ENCODE measurements at regions not wholly inside any gene's neighbourhood (a gene's known extent, or its start where the extent isn't known, plus 50 kb on each side); places are given as distances from the start of the nearest gene placed in this dataset.

DNA sequence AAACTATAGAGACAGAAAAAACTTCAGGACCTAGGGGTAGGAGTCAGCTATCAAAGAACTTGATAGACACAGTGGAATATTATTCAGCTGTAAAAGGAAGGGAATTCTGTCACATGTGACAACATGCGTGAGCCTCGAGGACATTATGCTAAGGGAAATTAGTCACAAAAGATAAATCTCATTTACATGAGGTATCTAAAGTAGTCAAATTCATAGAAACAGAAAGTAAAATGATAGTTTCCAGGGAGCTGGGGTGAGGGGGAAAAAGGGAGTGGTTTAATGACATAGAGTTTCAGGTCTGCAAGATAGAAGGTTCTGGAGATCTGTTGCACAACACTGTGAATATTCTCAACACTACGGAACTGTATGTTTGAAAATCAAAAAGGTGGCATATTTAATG is 50.0 kb upstream of the PRIMA1 start:
- H3K27me3 Mint-ChIP-seq (ENCODE audit: low read depth): peaks cover 10% of the 10 kb centered on the region

More for the DNA sequence above, 50.0 kb upstream of the PRIMA1 start:
- H3K4me1 Mint-ChIP-seq: peaks cover 4% of the 10 kb centered on the region
- DNase-seq (ENCODE audit: low spot score in 2 of 2, unreplicated experiment in 2 of 2): no peak
- H3K9me3 Mint-ChIP-seq: peaks cover 6% of the 10 kb centered on the region
- H3K4me3 Mint-ChIP-seq: no peak overlapping the region
- H3K36me3 Mint-ChIP-seq: no peaks in the 10 kb centered on the region
- H3K27ac Mint-ChIP-seq: no peak overlapping the region
- TF ChIP-seq, protein P1, sequence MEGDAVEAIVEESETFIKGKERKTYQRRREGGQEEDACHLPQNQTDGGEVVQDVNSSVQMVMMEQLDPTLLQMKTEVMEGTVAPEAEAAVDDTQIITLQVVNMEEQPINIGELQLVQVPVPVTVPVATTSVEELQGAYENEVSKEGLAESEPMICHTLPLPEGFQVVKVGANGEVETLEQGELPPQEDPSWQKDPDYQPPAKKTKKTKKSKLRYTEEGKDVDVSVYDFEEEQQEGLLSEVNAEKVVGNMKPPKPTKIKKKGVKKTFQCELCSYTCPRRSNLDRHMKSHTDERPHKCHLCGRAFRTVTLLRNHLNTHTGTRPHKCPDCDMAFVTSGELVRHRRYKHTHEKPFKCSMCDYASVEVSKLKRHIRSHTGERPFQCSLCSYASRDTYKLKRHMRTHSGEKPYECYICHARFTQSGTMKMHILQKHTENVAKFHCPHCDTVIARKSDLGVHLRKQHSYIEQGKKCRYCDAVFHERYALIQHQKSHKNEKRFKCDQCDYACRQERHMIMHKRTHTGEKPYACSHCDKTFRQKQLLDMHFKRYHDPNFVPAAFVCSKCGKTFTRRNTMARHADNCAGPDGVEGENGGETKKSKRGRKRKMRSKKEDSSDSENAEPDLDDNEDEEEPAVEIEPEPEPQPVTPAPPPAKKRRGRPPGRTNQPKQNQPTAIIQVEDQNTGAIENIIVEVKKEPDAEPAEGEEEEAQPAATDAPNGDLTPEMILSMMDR (IDR thresholded peaks at IDR 0.05; ENCODE audit: unreplicated experiment): no peak
